ENCODE measurements at regions not wholly inside any gene's neighbourhood (a gene's known extent, or its start where the extent isn't known, plus 50 kb on each side); places are given as distances from the start of the nearest gene placed in this dataset.

- DNase-seq = no peak
Observed at GRCh38 chr4:182969651-182970279, 52.6 kb upstream of the DCTD start.

DNA sequence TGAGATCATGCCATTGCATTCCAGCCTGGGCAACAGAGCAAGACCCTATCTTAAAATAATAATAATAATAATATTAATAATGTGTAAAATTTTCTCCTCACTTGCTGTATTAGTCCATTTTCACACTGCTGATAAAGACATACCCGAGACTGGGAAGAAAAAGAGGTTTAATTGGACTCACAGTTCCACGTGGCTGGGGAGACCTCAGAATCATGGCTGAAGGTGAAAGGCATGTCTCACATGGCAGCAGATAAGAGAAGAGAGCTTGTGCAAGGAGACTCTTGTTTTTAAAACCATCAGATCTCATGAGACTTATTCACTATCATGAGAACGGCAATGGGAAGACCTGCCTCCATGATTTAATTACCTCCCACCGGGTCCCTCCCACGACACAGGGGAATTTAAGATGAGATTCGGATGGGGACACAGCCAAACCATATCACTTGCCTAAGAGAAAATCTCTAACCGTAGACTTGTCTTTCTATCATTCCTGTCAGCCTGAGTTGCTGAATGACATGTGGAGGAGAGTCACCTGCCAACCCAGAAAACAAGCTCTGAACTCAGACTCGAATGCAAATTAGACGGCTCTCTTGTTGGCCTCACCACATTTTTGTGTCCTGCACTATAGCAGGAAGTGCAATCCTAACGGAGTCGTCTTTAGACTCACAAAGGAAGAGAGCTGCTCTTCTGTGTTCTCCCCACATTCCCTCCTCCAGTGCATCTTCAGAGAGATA, 51.9 kb upstream of the DCTD start:
- no peak for DNase-seq

- no peak for DNase-seq
Observed at GRCh38 chr4:182967403-182967802, 50.2 kb upstream of the DCTD start.
